ENCODE measurements at regions not wholly inside any gene's neighbourhood (a gene's known extent, or its start where the extent isn't known, plus 50 kb on each side); places are given as distances from the start of the nearest gene placed in this dataset.

DNA sequence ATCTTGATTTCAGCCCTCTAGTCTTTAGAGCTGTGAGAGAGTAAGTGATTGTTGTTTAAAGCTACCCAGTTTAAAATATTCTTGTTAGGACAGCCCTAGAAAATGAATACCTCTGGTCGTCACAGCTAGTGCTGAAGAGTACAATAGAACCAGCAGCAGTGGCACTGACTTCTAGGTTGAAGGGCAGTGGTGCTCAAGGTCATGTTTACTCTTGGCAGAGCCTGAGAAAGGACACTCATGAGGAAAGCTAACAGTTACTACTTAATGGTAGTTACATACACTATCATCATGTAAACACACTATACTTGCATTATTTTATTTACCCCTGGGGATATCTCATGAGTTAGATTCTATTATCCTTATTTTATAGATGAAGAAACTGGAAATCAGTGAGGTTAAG lies 323.0 kb downstream of the SH2D4B start:
- Histone ChIP-seq H4K20me1 (ENCODE audit: control insufficient read depth, insufficient read depth) (no peaks in the 10 kb centered on the region), H3K27me3 (replicated peaks in 1 of 2; ENCODE audit: control insufficient read depth in 2 of 2, insufficient read depth in 2 of 2, low read length in 1 of 2) (peaks cover 0 to 2% of the 10 kb centered on the region in 2 experiments; a peak in 1 of 4 replicates), H3K27ac (ENCODE audit: control insufficient read depth, insufficient read depth) (no peak overlapping the region), H3K4me1 (ENCODE audit: control insufficient read depth, insufficient read depth, low read length) (no peaks in the 10 kb centered on the region), H3K79me2 (ENCODE audit: control insufficient read depth, insufficient read depth, low read length) (no peaks in the 10 kb centered on the region), H3K4me3 (no peak overlapping the region), H3K9ac (ENCODE audit: control insufficient read depth, insufficient read depth, low read length) (no peak overlapping the region), H3K9me3 (replicated peaks; ENCODE audit: control insufficient read depth, insufficient read depth, low read length) (no peaks in the 10 kb centered on the region), H3K36me3 (ENCODE audit: control insufficient read depth in 2 of 2, insufficient read depth in 2 of 2, low read length in 1 of 2) (no peaks in the 10 kb centered on the region), H2AFZ (ENCODE audit: control insufficient read depth, low read depth, low read length) (no peak overlapping the region), H3K4me2 (ENCODE audit: control insufficient read depth, insufficient read depth) (no peak overlapping the region)
- RAD21 ChIA-PET (ENCODE audit: unreplicated experiment): no interaction called here
- no TSS peak for BruUV-seq (replicated peaks)
- POLR2A ChIA-PET: no interaction called here
- CTCF ChIA-PET: interaction anchor here (0.6 to 1.2 kb wide), 2 partner anchors 84 to 195 kb away, joined by 3 read pairs; no protein-coding TSS in a partner anchor
- in situ Hi-C loops (cut with MboI) (no loop called here), intact Hi-C loops (cut with micrococcal nuclease; ENCODE audit: unreplicated experiment) (no loop called here)
- FAIRE-seq: no peak
- 0% methylated on average over 1 of the region's 1 CpG for WGBS (ENCODE audit: insufficient coverage, insufficient replicate concordance, low lambda C conversion rate, missing lambda C conversion rate)
- TF ChIP-seq, protein P1, sequence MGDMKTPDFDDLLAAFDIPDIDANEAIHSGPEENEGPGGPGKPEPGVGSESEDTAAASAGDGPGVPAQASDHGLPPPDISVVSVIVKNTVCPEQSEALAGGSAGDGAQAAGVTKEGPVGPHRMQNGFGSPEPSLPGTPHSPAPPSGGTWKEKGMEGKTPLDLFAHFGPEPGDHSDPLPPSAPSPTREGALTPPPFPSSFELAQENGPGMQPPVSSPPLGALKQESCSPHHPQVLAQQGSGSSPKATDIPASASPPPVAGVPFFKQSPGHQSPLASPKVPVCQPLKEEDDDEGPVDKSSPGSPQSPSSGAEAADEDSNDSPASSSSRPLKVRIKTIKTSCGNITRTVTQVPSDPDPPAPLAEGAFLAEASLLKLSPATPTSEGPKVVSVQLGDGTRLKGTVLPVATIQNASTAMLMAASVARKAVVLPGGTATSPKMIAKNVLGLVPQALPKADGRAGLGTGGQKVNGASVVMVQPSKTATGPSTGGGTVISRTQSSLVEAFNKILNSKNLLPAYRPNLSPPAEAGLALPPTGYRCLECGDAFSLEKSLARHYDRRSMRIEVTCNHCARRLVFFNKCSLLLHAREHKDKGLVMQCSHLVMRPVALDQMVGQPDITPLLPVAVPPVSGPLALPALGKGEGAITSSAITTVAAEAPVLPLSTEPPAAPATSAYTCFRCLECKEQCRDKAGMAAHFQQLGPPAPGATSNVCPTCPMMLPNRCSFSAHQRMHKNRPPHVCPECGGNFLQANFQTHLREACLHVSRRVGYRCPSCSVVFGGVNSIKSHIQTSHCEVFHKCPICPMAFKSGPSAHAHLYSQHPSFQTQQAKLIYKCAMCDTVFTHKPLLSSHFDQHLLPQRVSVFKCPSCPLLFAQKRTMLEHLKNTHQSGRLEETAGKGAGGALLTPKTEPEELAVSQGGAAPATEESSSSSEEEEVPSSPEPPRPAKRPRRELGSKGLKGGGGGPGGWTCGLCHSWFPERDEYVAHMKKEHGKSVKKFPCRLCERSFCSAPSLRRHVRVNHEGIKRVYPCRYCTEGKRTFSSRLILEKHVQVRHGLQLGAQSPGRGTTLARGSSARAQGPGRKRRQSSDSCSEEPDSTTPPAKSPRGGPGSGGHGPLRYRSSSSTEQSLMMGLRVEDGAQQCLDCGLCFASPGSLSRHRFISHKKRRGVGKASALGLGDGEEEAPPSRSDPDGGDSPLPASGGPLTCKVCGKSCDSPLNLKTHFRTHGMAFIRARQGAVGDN (IDR thresholded peaks at IDR 0.05): no peak
- TF ChIP-seq POU2F2 (IDR thresholded peaks at IDR 0.05; ENCODE audit: borderline replicate concordance, low read depth, low read length): no peak
- no peak for TF ChIP-seq RFX5 (IDR thresholded peaks at IDR 0.05; ENCODE audit: low read depth, low read length)
- no peak for TF ChIP-seq MEF2A (IDR thresholded peaks at IDR 0.05; ENCODE audit: insufficient read depth, low read depth, low read length)
- no peak for TF ChIP-seq GATAD2B (conservative IDR thresholded peaks at IDR 0.05; ENCODE audit: low read depth)
- TF ChIP-seq, protein P2, sequence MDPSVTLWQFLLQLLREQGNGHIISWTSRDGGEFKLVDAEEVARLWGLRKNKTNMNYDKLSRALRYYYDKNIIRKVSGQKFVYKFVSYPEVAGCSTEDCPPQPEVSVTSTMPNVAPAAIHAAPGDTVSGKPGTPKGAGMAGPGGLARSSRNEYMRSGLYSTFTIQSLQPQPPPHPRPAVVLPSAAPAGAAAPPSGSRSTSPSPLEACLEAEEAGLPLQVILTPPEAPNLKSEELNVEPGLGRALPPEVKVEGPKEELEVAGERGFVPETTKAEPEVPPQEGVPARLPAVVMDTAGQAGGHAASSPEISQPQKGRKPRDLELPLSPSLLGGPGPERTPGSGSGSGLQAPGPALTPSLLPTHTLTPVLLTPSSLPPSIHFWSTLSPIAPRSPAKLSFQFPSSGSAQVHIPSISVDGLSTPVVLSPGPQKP (IDR thresholded peaks at IDR 0.05; ENCODE audit: low read depth, low read length): no peak
- no peak for TF ChIP-seq POLR2AphosphoS5 (IDR thresholded peaks at IDR 0.05; ENCODE audit: low read length)
- TF ChIP-seq ASH2L (IDR thresholded peaks at IDR 0.05; ENCODE audit: borderline replicate concordance, low read depth): no peak
- TF ChIP-seq ETV6 (conservative IDR thresholded peaks at IDR 0.05 in 1 of 2, IDR thresholded peaks at IDR 0.05 in 1 of 2; ENCODE audit: borderline replicate concordance in 1 of 2, low read depth in 1 of 2): no peak
- no peak for TF ChIP-seq CBX5 (IDR thresholded peaks at IDR 0.05; ENCODE audit: low read depth)
- no peak for TF ChIP-seq TAF1 (IDR thresholded peaks at IDR 0.05; ENCODE audit: borderline replicate concordance, low read depth, low read length)
- no peak for TF ChIP-seq EED (IDR thresholded peaks at IDR 0.05; ENCODE audit: low read depth)
- TF ChIP-seq, protein P3, sequence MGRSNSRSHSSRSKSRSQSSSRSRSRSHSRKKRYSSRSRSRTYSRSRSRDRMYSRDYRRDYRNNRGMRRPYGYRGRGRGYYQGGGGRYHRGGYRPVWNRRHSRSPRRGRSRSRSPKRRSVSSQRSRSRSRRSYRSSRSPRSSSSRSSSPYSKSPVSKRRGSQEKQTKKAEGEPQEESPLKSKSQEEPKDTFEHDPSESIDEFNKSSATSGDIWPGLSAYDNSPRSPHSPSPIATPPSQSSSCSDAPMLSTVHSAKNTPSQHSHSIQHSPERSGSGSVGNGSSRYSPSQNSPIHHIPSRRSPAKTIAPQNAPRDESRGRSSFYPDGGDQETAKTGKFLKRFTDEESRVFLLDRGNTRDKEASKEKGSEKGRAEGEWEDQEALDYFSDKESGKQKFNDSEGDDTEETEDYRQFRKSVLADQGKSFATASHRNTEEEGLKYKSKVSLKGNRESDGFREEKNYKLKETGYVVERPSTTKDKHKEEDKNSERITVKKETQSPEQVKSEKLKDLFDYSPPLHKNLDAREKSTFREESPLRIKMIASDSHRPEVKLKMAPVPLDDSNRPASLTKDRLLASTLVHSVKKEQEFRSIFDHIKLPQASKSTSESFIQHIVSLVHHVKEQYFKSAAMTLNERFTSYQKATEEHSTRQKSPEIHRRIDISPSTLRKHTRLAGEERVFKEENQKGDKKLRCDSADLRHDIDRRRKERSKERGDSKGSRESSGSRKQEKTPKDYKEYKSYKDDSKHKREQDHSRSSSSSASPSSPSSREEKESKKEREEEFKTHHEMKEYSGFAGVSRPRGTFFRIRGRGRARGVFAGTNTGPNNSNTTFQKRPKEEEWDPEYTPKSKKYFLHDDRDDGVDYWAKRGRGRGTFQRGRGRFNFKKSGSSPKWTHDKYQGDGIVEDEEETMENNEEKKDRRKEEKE (IDR thresholded peaks at IDR 0.05): no peak
- no peak for TF ChIP-seq NBN (IDR thresholded peaks at IDR 0.05)
- no peak for ATAC-seq
- DNase-seq (ENCODE audit: low read depth, low spot score): no peak
- SMC1A ChIA-PET (ENCODE audit: uncharacterized antibody, unreplicated experiment): interaction anchor here (1.7 to 1.9 kb wide), 2 partner anchors 8 to 10 kb away, joined by 5 to 6 read pairs; no protein-coding TSS in a partner anchor
